ENCODE measurements at regions not wholly inside any gene's neighbourhood (a gene's known extent, or its start where the extent isn't known, plus 50 kb on each side); places are given as distances from the start of the nearest gene placed in this dataset.

- Histone ChIP-seq H3K27ac (no peak overlapping the region), H3K79me2 (no peaks in the 10 kb centered on the region), H3K9me2 (replicated peaks; ENCODE audit: insufficient read depth) (no peaks in the 10 kb centered on the region), H2AFZ (no peak overlapping the region), H4K20me1 (ENCODE audit: insufficient read depth, poor library complexity, severe bottlenecking) (no peaks in the 10 kb centered on the region), H3K9me3 (ENCODE audit: low read depth) (no peaks in the 10 kb centered on the region), H3K36me3 (replicated peaks; ENCODE audit: insufficient read depth, low read depth) (no peaks in the 10 kb centered on the region), H3K4me1 (ENCODE audit: insufficient read depth) (no peaks in the 10 kb centered on the region), H3K27me3 (no peaks in the 10 kb centered on the region), H3K4me3 (no peak overlapping the region), H3K4me2 (no peak overlapping the region)
- no peak for TF ChIP-seq EZH2 (IDR thresholded peaks at IDR 0.05; ENCODE audit: borderline replicate concordance)
- TF ChIP-seq CTCF (IDR thresholded peaks at IDR 0.05; ENCODE audit: poor library complexity): no peak
- TF ChIP-seq EZH2phosphoT487 (IDR thresholded peaks at IDR 0.05; ENCODE audit: low read depth, severe bottlenecking, unreplicated experiment): no peak
- WGBS (ENCODE audit: low lambda C conversion rate, missing lambda C conversion rate): 30% methylated on average over 6 of the region's 6 CpGs
- DNase-seq (ENCODE audit: low spot score): no peak
Measured at GRCh38 chr11:109480251-109480650, 58.3 kb downstream of the C11orf87 start.

DNA sequence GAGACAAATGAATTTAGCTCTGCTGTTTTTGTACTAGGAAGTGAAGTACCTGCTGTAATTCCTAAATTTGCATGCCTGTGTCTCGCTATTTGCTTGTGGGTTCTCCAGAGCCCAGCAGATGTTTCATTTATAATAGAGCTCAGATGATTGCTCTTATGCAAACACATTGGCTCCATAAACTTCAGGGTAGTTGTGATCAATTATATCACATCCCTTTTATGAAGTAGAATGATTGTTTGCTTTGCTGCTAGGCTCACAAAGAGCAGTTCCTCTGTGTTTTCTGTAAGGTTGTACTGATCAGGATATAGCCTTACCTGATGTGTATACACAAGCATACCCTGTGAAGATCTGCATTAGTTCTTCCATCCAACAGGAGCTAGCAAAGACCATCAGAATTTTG is 64.1 kb downstream of the C11orf87 start:
- no peaks in the 10 kb centered on the region for H3K79me2 ChIP-seq
- H3K4me2 ChIP-seq: no peak overlapping the region
- WGBS (ENCODE audit: low lambda C conversion rate, missing lambda C conversion rate): 42% methylated on average over 1 of the region's 1 CpG
- no peaks in the 10 kb centered on the region for H3K9me2 ChIP-seq (replicated peaks; ENCODE audit: insufficient read depth)
- no peak overlapping the region for H3K4me3 ChIP-seq
- DNase-seq (ENCODE audit: low spot score): no peak
- TF ChIP-seq EZH2phosphoT487 (IDR thresholded peaks at IDR 0.05; ENCODE audit: low read depth, severe bottlenecking, unreplicated experiment): no peak
- no peak for TF ChIP-seq EZH2 (IDR thresholded peaks at IDR 0.05; ENCODE audit: borderline replicate concordance)
- no peak for TF ChIP-seq CTCF (IDR thresholded peaks at IDR 0.05; ENCODE audit: poor library complexity)
- no peaks in the 10 kb centered on the region for H3K9me3 ChIP-seq (ENCODE audit: low read depth)
- H3K27ac ChIP-seq: no peak overlapping the region
- H2AFZ ChIP-seq: no peak overlapping the region
- H3K4me1 ChIP-seq (ENCODE audit: insufficient read depth): no peaks in the 10 kb centered on the region
- H3K27me3 ChIP-seq: no peaks in the 10 kb centered on the region
- no peaks in the 10 kb centered on the region for H4K20me1 ChIP-seq (ENCODE audit: insufficient read depth, poor library complexity, severe bottlenecking)
- no peaks in the 10 kb centered on the region for H3K36me3 ChIP-seq (replicated peaks; ENCODE audit: insufficient read depth, low read depth)

DNA sequence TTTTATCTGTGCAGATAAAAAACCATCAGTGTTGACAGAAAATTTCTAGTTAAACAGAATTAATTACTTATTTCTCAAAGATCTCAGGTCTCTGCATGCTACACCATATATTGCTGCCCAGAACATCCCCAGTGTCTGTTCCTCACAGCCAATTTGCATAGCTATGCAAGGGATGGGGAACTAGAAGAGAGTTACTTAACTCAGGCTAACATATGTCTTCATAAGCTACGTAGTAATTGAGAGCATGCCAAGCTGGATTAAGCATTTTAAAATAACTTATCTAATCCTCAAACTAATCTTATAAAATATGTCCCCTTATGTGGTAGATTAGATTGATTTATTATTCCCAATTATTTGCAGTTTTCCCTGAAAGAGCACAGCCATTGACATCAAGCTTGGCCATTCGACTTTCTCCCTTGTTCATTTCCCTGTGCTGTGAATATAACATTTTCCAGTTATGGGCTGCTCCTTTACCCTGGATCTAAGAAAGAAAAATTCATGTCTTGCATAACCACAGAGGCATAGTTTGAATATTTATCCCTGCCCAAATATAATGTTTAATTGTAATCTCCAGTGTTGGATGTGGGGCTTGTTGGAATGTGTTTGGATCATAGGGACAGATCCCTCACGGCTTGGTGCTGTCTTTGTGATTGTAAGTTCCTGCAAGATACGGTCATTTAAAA is 69.1 kb downstream of the C11orf87 start:
- no peak overlapping the region for H3K27ac ChIP-seq
- TF ChIP-seq CTCF (IDR thresholded peaks at IDR 0.05; ENCODE audit: poor library complexity) (no peak), EZH2 (IDR thresholded peaks at IDR 0.05; ENCODE audit: borderline replicate concordance) (no peak), EZH2phosphoT487 (IDR thresholded peaks at IDR 0.05; ENCODE audit: low read depth, severe bottlenecking, unreplicated experiment) (no peak)
- no peaks in the 10 kb centered on the region for H3K4me1 ChIP-seq (ENCODE audit: insufficient read depth)
- no peaks in the 10 kb centered on the region for H3K79me2 ChIP-seq
- no peaks in the 10 kb centered on the region for H3K9me3 ChIP-seq (ENCODE audit: low read depth)
- H3K9me2 ChIP-seq (replicated peaks; ENCODE audit: insufficient read depth): no peaks in the 10 kb centered on the region
- H2AFZ ChIP-seq: no peak overlapping the region
- H3K36me3 ChIP-seq (replicated peaks; ENCODE audit: insufficient read depth, low read depth): no peaks in the 10 kb centered on the region
- DNase-seq (ENCODE audit: low spot score): no peak
- no peak overlapping the region for H3K4me2 ChIP-seq
- H3K4me3 ChIP-seq: no peak overlapping the region
- H4K20me1 ChIP-seq (ENCODE audit: insufficient read depth, poor library complexity, severe bottlenecking): no peaks in the 10 kb centered on the region
- no peaks in the 10 kb centered on the region for H3K27me3 ChIP-seq
- WGBS (ENCODE audit: low lambda C conversion rate, missing lambda C conversion rate): 68% methylated on average over 4 of the region's 4 CpGs
